GM12878 (cell line): ENCODE measurements at regions not wholly inside any gene's neighbourhood (a gene's known extent, or its start where the extent isn't known, plus 50 kb on each side); places are given as distances from the start of the nearest gene placed in this dataset.

Source experiments
- ATF7 ChIP-seq: fragments of 450-650 bp; IDR thresholded peaks from 2 replicates; pipeline ENCODE4 v1.6.1; 2016; ENCODE audit warnings: low read depth, mild to moderate bottlenecking
- CHD4 ChIP-seq: fragments of 200-600 bp; sonication (generic); IDR thresholded peaks from 2 replicates; pipeline ENCODE4 v1.6.1; 2016; ENCODE audit warnings: mild to moderate bottlenecking
- FOXK2 ChIP-seq: fragments of 450-650 bp; IDR thresholded peaks from 2 replicates; pipeline ENCODE4 v1.6.1; 2017; ENCODE audit warnings: mild to moderate bottlenecking, moderate library complexity
- SMC3 ChIP-seq: IDR thresholded peaks from 2 replicates; pipeline ENCODE4 v1.6.1; 2011; ENCODE audit warnings: low read length, improper control_type of control experiment, borderline replicate concordance
- SP1 ChIP-seq: IDR thresholded peaks from one replicate; pipeline ENCODE4 v1.6.1; 2011; ENCODE audit warnings: low read depth, low read length
- SPI1 ChIP-seq: IDR thresholded peaks from 2 replicates; pipeline ENCODE4 v1.6.1; 2011; ENCODE audit warnings: low read depth, mild to moderate bottlenecking, low read length, moderate library complexity, borderline replicate concordance; ENCODE audit not compliant: insufficient read depth
- ZNF274 ChIP-seq: IDR thresholded peaks from one replicate; pipeline ENCODE4 v1.8.0; 2011; ENCODE audit not compliant: insufficient read length, insufficient read depth
- TF ChIP-seq, protein P1 (sequence below): fragments of 450-650 bp; IDR thresholded peaks from 2 replicates; pipeline ENCODE4 v1.6.1; 2016; ENCODE audit warnings: mild to moderate bottlenecking, moderate library complexity, borderline replicate concordance
- TF ChIP-seq, protein P2 (sequence below): fragments of 450-650 bp; IDR thresholded peaks from 2 replicates; pipeline ENCODE4 v1.6.1; 2018; ENCODE audit warnings: borderline replicate concordance, mild to moderate bottlenecking; ENCODE audit not compliant: partially characterized antibody

DNA sequence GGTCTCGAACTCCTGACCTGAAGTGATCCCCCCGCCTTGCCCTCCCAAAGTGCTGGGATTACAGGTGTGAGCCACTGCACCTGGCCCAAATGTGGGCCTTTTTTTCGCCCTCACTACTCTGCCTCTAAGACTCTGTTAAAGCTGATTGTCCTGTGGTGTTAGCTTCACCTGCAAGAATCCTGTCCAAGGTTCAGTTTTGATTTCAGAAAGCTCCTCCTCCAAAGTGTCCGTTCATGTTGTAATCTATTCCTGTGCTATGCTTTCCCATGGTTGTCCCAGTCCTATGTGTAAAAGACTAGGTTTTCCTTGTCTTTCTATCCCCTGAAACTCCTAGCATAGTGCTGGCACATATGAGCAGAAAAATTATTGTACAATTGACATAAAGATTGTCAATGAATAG, 440.9 kb downstream of the KLF5 start (continued):
- TF ChIP-seq, protein P1, sequence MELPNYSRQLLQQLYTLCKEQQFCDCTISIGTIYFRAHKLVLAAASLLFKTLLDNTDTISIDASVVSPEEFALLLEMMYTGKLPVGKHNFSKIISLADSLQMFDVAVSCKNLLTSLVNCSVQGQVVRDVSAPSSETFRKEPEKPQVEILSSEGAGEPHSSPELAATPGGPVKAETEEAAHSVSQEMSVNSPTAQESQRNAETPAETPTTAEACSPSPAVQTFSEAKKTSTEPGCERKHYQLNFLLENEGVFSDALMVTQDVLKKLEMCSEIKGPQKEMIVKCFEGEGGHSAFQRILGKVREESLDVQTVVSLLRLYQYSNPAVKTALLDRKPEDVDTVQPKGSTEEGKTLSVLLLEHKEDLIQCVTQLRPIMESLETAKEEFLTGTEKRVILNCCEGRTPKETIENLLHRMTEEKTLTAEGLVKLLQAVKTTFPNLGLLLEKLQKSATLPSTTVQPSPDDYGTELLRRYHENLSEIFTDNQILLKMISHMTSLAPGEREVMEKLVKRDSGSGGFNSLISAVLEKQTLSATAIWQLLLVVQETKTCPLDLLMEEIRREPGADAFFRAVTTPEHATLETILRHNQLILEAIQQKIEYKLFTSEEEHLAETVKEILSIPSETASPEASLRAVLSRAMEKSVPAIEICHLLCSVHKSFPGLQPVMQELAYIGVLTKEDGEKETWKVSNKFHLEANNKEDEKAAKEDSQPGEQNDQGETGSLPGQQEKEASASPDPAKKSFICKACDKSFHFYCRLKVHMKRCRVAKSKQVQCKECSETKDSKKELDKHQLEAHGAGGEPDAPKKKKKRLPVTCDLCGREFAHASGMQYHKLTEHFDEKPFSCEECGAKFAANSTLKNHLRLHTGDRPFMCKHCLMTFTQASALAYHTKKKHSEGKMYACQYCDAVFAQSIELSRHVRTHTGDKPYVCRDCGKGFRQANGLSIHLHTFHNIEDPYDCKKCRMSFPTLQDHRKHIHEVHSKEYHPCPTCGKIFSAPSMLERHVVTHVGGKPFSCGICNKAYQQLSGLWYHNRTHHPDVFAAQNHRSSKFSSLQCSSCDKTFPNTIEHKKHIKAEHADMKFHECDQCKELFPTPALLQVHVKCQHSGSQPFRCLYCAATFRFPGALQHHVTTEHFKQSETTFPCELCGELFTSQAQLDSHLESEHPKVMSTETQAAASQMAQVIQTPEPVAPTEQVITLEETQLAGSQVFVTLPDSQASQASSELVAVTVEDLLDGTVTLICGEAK: no peak
- no peak for TF ChIP-seq FOXK2
- no peak for TF ChIP-seq SMC3
- no peak for TF ChIP-seq SP1
- TF ChIP-seq, protein P2, sequence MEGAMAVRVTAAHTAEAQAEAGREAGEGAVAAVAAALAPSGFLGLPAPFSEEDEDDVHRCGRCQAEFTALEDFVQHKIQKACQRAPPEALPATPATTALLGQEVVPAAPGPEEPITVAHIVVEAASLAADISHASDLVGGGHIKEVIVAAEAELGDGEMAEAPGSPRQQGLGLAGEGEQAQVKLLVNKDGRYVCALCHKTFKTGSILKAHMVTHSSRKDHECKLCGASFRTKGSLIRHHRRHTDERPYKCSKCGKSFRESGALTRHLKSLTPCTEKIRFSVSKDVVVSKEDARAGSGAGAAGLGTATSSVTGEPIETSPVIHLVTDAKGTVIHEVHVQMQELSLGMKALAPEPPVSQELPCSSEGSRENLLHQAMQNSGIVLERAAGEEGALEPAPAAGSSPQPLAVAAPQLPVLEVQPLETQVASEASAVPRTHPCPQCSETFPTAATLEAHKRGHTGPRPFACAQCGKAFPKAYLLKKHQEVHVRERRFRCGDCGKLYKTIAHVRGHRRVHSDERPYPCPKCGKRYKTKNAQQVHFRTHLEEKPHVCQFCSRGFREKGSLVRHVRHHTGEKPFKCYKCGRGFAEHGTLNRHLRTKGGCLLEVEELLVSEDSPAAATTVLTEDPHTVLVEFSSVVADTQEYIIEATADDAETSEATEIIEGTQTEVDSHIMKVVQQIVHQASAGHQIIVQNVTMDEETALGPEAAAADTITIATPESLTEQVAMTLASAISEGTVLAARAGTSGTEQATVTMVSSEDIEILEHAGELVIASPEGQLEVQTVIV: no peak
- TF ChIP-seq ATF7: no peak
- TF ChIP-seq SPI1: no peak
- no peak for TF ChIP-seq CHD4
- no peak for TF ChIP-seq ZNF274
